GM19240 (cell line): ENCODE measurements at regions not wholly inside any gene's neighbourhood (a gene's known extent, or its start where the extent isn't known, plus 50 kb on each side); places are given as distances from the start of the nearest gene placed in this dataset.

Experiments
- DNase-seq: peaks from one replicate; pipeline ENCODE4 v3.0.0; 2011; ENCODE audit warnings: low spot score; ENCODE audit not compliant: insufficient read length

GRCh38 chr11:18878211-18878610 is 61.0 kb downstream of the MRGPRX1 start:
- DNase-seq, result no peak

- DNase-seq, result no peak
Measured at GRCh38 chr11:18865951-18866350, 73.3 kb downstream of the MRGPRX1 start.

- DNase-seq, result no peak
Measured at GRCh38 chr11:18865261-18865660, 73.7 kb upstream of the PTPN5 start.

- peak; percentile 1 for DNase-seq
Measured at GRCh38 chr11:18853086-18853720, 61.6 kb upstream of the PTPN5 start.

- no peak for DNase-seq
Measured at GRCh38 chr11:18849406-18849805, 57.8 kb upstream of the PTPN5 start.

- DNase-seq, result peak; percentile 2
Measured at GRCh38 chr11:18844753-18845367, 53.3 kb upstream of the PTPN5 start.
